ENCODE measurements at regions not wholly inside any gene's neighbourhood (a gene's known extent, or its start where the extent isn't known, plus 50 kb on each side); places are given as distances from the start of the nearest gene placed in this dataset.
"Not testable (repeated sequence)": the region's sequence is repeated elsewhere in the genome, so short reads cannot be mapped to it uniquely, and the experiment has no call there.

DNA sequence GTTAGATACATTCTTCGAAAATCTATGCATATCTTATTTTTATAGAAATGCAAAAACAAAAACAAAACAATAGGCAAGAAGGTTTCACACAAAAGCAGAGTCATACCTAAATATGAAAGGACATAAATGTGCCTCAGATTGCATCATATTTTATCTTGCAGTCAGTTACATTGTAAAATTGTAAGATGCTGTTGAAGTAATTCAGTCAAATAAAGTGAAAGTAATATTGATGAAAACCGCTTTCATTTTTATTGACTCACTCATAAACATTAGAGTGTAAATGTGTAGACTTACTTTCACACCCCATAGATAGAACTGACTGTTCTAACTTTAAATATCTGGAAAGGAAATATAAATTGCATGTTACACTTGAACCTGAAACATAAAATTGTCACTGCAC lies 931.5 kb upstream of the NUDT12 start:
- DNase-seq = no peak

- DNase-seq = no peak
These were observed 910.2 kb upstream of the NUDT12 start for GRCh38 chr5:104472811-104473210.

DNA sequence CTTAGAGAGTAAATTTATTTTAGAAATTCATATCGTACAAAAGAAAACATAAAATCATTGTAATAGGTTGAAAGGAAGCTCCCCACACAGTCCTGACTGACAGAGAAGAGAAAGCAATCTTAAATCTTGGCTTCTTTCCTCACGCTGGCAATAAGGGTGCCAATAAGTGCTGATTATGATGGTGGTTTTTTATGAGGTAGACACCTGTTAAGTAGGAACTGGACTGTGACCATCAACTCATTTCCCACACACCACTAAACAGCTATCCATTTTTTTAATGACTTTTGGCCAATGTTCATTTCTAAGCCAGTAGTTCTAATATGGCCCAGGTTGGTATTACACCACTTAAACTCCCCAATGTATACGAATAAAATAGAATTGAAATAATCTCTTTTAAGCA lies 893.5 kb upstream of the NUDT12 start:
- DNase-seq = no peak

- no peak for DNase-seq
These were observed 890.0 kb upstream of the NUDT12 start for GRCh38 chr5:104452550-104452949.

DNA sequence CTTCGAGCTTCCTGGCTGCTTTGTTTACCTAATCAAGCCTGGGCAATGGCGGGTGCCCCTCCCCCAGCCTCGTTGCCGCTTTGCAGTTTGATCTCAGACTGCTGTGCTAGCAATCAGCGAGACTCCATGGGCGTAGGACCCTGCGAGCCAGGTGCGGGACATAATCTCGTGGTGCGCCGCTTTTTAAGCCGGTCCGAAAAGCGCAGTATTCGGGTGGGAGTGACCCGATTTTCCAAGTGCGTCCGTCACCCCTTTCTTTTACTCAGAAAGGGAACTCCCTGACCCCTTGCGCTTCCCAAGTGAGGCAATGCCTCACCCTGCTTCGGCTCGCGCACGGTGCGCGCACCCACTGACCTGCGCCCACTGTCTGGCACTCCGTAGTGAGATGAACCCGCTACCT lies 889.3 kb upstream of the NUDT12 start:
- DNase-seq = not testable (repeated sequence)

DNA sequence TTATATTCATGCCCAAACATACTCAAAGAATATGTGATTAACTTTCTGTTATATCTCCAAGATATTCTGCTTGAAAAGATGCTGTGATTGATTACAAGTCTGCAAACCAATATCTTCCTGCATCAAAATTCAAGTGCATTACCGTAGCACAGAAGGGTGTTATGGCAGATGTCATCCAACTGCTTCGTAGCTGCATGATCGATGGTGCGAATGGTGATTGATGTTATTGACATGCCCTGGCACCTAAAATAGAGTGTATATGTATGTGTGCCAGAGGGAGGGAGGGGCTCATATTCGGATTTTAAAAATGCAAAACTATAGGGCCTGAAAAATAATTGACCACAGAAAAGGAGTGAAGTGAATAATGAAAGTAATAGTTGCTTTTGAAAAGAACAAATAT lies 882.1 kb upstream of the NUDT12 start:
- no peak for DNase-seq

DNA sequence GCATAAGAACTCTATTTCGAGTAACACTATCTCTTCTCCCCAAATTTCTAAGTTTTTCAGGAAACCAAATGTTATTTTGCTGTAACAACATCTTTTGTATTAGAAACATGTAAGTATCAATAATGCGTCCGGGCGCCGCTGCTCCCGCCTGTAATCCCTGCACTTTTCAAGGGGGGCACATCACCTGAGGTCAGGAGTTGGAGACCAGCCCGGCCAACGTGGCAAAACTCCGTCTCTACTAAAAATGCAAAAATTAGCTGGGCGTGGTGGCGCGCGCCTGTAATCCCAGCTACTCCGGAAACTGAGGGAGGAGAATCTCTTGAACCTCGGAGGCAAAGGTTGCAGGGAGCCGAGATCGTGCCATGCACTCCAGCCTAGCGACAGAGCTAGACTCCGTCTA lies 881.1 kb upstream of the NUDT12 start:
- DNase-seq = no peak

GRCh38 chr5:104431981-104432380 lies 869.4 kb upstream of the NUDT12 start:
- DNase-seq = no peak

DNA sequence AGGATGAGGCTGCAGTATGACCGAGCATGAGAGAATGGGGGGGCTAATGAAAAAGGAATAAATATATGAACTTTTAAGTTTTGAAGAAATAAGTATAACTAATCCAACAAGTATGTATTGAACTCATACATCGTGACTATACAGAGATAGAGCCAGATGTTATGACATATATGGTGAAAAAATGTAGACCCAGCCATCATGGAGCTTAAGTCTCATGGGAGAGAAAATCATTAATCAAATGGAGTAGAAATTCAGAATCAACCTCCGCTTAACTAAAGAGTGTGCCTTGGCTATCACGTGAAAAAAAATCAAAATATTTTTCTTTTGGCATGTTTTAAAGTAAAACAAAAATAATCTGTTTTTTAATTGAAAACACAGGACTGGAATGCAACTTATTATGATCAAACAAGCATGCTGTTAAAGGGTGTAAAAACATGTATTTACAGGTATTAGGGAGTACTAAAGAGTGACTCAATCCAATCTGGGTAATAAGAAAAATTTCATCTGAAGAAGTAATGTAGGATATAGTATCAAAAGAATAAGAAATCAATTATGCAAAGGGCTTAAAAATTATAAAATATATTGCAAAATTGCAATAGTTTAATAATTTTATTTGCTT lies 868.5 kb upstream of the NUDT12 start:
- DNase-seq = no peak

- DNase-seq = no peak
These were observed 867.3 kb upstream of the NUDT12 start for GRCh38 chr5:104429911-104430310.

GRCh38 chr5:104421431-104421830 lies 858.8 kb upstream of the NUDT12 start:
- DNase-seq = no peak

GRCh38 chr5:104418056-104418455 lies 855.5 kb upstream of the NUDT12 start:
- no peak for DNase-seq

DNA sequence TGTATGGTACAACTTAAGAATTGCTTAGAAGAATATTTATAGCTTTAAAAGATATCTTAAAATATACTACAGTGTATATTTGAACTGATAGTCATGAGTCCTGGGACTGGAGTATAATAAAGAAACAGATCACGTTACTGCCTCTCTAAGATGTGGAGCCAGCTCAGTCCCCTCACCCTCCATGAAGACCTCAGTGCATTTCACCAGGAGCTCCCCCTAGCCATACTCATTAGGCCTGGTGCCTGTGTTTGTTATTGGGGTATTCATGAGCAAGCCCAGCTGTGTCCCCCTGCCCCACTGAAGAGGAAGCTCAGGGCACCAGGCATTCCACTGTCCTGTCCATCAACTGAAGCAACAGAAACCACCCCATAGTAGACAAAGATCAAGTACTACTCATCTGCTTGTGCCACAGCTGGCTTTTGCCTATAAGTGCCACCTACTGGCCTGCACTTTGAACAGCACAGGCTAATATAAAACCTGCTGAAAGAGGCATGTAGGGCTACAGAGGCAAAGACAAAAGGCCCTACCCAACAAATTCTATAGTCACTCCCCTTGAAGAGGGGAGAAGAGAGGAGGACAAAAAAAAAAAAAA lies 850.2 kb upstream of the NUDT12 start:
- DNase-seq = peak; percentile 37

DNA sequence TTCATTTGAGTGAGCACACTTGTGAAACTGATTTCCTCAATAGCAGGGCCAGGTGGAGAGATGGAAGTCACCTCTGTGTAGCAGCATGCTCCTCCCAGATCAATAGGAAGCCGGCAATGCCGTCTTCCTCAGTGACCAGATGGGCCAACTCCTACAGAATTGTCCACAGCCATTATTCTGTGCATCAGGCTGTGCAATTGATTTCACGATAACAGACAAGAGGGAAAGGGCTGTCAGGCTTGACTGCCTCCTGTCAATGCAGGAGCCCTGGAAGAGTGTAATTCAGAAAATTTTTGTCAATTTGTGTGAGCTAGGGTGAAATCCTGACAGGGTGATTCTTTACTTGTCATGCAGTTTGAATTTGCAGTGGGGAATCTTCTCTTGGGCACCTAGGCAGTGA lies 838.4 kb upstream of the NUDT12 start:
- DNase-seq = no peak

DNA sequence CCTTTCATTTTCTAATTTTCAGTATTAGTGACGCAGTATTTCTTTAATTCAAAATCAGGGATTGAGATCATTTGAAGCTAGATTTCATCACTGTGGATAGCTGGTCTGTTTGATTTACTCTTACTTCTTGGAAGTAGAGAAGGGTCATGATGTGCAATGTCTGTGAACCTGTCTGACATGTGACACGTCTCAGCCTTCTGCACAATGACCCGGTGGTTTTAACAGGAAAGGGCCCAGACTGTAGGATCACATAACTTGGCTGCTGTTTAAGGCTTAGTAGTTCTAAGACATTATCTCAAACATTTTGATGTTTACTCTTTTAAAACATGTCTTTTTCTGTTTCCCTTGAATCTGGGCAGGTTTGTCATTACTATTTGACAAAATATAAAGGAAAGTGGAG lies 823.3 kb upstream of the NUDT12 start:
- DNase-seq = no peak

DNA sequence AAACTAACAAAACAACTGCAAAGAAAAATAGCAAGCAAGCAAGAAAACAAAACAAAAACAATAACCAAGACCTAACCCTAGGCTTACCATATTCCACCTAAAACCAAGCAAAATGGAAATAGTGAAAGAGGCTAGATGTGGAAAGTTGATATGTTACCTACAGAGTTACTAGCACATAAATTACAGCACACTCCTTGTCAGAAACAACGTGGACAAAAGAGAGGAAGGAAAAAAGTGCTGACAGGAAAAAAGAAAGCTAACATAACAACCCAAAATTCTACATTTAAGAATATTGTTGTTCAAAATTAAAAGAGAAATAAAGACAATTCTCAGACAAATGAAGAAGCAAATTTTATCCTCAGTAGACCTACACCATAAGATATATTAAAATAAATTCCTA lies 812.8 kb upstream of the NUDT12 start:
- no peak for DNase-seq

DNA sequence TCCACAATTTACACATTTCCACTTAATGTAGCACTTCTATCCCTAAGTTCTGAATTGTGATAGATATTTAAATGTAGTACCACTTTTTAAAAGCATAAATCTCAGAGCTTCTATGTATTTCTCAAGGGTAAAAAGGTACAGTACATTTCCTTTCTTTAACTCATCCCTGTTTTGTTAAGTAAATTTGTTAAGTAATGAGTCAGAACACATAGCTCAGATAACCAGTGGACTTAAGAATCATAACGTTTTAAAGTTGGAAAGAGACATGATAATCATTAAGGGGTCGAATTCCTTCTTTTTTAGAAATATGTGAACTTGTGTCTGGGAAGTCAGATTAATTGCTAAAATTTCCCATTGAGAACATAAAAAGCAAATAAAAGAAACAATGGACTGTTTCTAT lies 810.2 kb upstream of the NUDT12 start:
- DNase-seq = no peak

DNA sequence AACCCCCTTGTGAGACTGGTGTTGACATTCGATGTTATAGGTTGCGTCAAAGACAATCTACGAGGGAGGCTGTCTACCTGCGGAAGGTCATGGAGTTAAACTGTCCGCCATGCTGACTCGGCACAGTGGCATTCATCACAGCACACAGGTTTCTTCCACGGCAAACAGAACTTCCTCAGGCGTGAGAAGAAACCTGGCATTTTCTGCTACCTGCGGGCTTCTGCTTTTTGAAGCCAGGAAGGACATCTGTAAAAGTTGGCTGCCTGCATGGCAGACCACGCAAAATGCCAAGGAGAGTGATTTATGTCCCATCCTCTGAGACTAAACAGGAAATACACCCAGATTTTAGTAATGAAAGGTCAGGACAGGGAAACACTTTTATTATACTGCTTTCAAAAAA lies 809.8 kb upstream of the NUDT12 start:
- DNase-seq = no peak

DNA sequence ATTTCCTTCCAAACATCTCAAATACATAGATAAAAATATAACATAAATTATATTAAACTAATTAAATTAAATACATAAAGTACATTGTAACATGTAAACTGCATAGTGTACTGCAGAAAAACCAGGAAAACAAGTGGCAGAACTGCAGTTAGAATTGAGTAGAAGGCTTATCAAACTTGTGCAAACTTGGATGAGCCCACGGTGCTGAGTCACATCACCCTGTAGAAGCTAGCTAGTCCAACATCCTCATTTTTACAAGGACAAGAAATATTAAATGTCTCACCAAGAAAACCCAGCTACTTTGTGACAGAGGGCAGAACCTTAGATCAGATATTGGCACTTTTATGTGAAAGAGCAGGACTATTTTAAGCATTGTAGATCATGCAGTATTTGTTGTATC lies 807.9 kb upstream of the NUDT12 start:
- DNase-seq = no peak

GRCh38 chr5:104367978-104368377 lies 805.4 kb upstream of the NUDT12 start:
- DNase-seq = no peak

GRCh38 chr5:104363567-104363966 lies 801.0 kb upstream of the NUDT12 start:
- no peak for DNase-seq

- DNase-seq = no peak
These were observed 799.3 kb upstream of the NUDT12 start for GRCh38 chr5:104361932-104362331.

GRCh38 chr5:104355350-104355749 lies 792.8 kb upstream of the NUDT12 start:
- DNase-seq = no peak

GRCh38 chr5:104353371-104353770 lies 790.8 kb upstream of the NUDT12 start:
- DNase-seq = no peak

DNA sequence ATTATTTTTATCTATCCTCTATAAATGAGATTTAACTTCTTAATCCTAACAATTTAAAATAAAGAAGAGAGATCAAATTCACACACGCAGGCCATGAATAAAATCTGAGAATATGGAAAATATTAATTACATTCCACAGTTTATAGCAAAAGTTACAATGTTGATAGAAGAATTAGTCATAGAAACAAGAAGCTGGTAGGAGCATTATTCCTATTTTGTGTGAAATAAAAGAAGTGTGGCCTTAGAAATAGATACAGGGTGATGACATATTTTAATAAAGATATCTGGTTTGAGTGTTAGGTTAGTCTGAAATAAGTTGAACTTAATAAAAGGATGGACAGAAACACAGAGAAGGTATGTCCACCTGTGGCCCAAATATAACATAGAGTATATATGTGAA lies 790.4 kb upstream of the NUDT12 start:
- no peak for DNase-seq
